PC-3 (cell line): ENCODE measurements at regions not wholly inside any gene's neighbourhood (a gene's known extent, or its start where the extent isn't known, plus 50 kb on each side); places are given as distances from the start of the nearest gene placed in this dataset.

Experiments
- ATAC-seq: fragments of 200-7000 bp; cut with Tn5 transposase; 2 replicates; pipeline ENCODE4 v1.9.1; 2020; ENCODE audit warnings: mild to moderate bottlenecking, moderate library complexity
- BruUV-seq: library from RNA; stranded (reverse); fragments of 400-500 nt; replicated peaks from 2 replicates; lab custom pipeline; 2021; lab: Mats Ljungman, UMichigan
- CTCF ChIA-PET: fragments of 300-600 bp; sonication (Branson Sonifier 250); formaldehyde crosslinking; loops from one replicate; lab custom pipeline; 2022; ENCODE audit warnings: antibody characterized with exemption; lab: Charles Lee
- POLR2A ChIA-PET: fragments of 300-600 bp; sonication (Branson Sonifier 250); formaldehyde crosslinking; loops from one replicate; lab custom pipeline; 2022; ENCODE audit warnings: antibody characterized with exemption; ENCODE audit not compliant: unreplicated experiment; lab: Charles Lee
- DNase-seq: peaks from one replicate; pipeline ENCODE4 v3.0.0-alpha.2; 2015
- H2AFZ ChIP-seq: fragments of 300-600 bp; sonication (generic); 2 replicates; pipeline ENCODE4 v1.6.0; 2016; ENCODE audit warnings: antibody characterized with exemption, low read length
- H3F3A ChIP-seq: fragments of 300-600 bp; sonication (generic); one replicate; pipeline ENCODE4 v1.6.0; 2017; ENCODE audit warnings: antibody characterized with exemption, low read length, control low read depth, mild to moderate bottlenecking; ENCODE audit not compliant: unreplicated experiment
- H3K27ac ChIP-seq: fragments of 300-600 bp; sonication (generic); 2 replicates; pipeline ENCODE4 v1.5.1; 2016; ENCODE audit warnings: mild to moderate bottlenecking, low read length
- H3K27me3 ChIP-seq: fragments of 300-600 bp; sonication (generic); 2 replicates; pipeline ENCODE4 v1.6.1; 2016; ENCODE audit warnings: low read length, mixed read lengths
- H3K36me3 ChIP-seq: fragments of 300-600 bp; sonication (generic); 2 replicates; pipeline ENCODE4 v1.6.1; 2016; ENCODE audit warnings: low read depth, mixed run types, low read length, mixed read lengths
- H3K4me1 ChIP-seq: fragments of 300-600 bp; sonication (generic); 2 replicates; pipeline ENCODE4 v1.5.1; 2016; ENCODE audit warnings: low read length; ENCODE audit not compliant: insufficient read depth
- H3K4me2 ChIP-seq: fragments of 300-600 bp; sonication (generic); 2 replicates; pipeline ENCODE4 v1.6.0; 2016; ENCODE audit warnings: low read length
- H3K4me3 ChIP-seq: fragments of 300-600 bp; sonication (generic); 2 replicates; pipeline ENCODE4 v1.5.1; 2016; ENCODE audit warnings: mild to moderate bottlenecking, low read length, mixed read lengths
- H3K79me2 ChIP-seq: fragments of 300-600 bp; sonication (generic); 2 replicates; pipeline ENCODE4 v1.6.1; 2017; ENCODE audit warnings: low read length, mixed read lengths
- H3K9ac ChIP-seq: fragments of 300-600 bp; sonication (generic); 2 replicates; pipeline ENCODE4 v1.6.0; 2016; ENCODE audit warnings: mild to moderate bottlenecking, low read length
- H3K9me2 ChIP-seq: fragments of 300-600 bp; sonication (generic); replicated peaks from 2 replicates; pipeline ENCODE4 v1.6.1; 2016; ENCODE audit warnings: mixed run types, low read length, mixed read lengths
- H3K9me3 ChIP-seq: fragments of 300-600 bp; sonication (generic); 2 replicates; pipeline ENCODE4 v1.6.1; 2016; ENCODE audit warnings: low read length, mixed read lengths
- H4K20me1 ChIP-seq: fragments of 300-600 bp; sonication (generic); 2 replicates; pipeline ENCODE4 v1.6.1; 2016; ENCODE audit warnings: low read length, mixed read lengths
- EZH2 ChIP-seq: fragments of 300-600 bp; sonication (generic); IDR thresholded peaks from one replicate; pipeline ENCODE4 v1.6.1; 2017; ENCODE audit warnings: antibody characterized with exemption, mild to moderate bottlenecking, low read length; ENCODE audit not compliant: unreplicated experiment
- EZH2phosphoT487 ChIP-seq: fragments of 300-600 bp; sonication (generic); IDR thresholded peaks from 2 replicates; pipeline ENCODE4 v1.6.1; 2018; ENCODE audit warnings: mild to moderate bottlenecking, antibody characterized with exemption, low read length, borderline replicate concordance
- intact Hi-C: fragments of 100-400 bp; cut with micrococcal nuclease; formaldehyde crosslinking; loops from 2 replicates; pipeline ENCODE4 v1.9.0; 2023
- TF ChIP-seq, protein P1 (sequence below): fragments of 300-600 bp; sonication (generic); conservative IDR thresholded peaks from 2 replicates; pipeline ENCODE4 v1.5.1; 2017; ENCODE audit warnings: antibody characterized with exemption, low read depth, mild to moderate bottlenecking, low read length

DNA sequence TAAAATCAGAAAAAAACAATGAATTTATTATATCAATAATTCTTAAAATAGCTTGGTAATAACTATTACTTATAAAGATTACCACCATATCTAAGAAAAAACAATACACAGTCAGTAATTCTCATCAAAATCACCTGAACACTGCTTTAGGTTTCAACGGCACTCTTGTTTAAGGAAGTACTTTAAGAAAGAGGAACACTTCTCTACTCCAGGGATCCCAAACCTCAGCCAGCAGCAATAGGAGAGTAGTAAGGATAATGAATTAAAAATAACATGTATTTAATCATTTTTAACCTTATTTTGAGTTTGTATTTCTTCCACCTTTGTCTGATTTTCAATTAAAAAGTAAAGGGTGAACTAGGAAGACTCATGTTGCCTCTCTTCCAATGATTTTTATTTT, 494.0 kb upstream of the NR2F2 start:
- Histone ChIP-seq H3K36me3 (no peaks in the 10 kb centered on the region), H4K20me1 (no peaks in the 10 kb centered on the region), H3K27ac (no peak overlapping the region), H3K9ac (no peak overlapping the region), H3F3A (no peaks in the 10 kb centered on the region), H3K4me1 (no peaks in the 10 kb centered on the region), H3K79me2 (no peaks in the 10 kb centered on the region), H3K9me3 (no peaks in the 10 kb centered on the region), H3K4me3 (no peak overlapping the region), H2AFZ (no peak overlapping the region), H3K27me3 (no peaks in the 10 kb centered on the region), H3K4me2 (no peak overlapping the region), H3K9me2 (no peaks in the 10 kb centered on the region)
- no peak for DNase-seq
- ChIA-PET POLR2A (no interaction called here), CTCF (no interaction called here)
- TF ChIP-seq, protein P1, sequence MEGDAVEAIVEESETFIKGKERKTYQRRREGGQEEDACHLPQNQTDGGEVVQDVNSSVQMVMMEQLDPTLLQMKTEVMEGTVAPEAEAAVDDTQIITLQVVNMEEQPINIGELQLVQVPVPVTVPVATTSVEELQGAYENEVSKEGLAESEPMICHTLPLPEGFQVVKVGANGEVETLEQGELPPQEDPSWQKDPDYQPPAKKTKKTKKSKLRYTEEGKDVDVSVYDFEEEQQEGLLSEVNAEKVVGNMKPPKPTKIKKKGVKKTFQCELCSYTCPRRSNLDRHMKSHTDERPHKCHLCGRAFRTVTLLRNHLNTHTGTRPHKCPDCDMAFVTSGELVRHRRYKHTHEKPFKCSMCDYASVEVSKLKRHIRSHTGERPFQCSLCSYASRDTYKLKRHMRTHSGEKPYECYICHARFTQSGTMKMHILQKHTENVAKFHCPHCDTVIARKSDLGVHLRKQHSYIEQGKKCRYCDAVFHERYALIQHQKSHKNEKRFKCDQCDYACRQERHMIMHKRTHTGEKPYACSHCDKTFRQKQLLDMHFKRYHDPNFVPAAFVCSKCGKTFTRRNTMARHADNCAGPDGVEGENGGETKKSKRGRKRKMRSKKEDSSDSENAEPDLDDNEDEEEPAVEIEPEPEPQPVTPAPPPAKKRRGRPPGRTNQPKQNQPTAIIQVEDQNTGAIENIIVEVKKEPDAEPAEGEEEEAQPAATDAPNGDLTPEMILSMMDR, result no peak
- TF ChIP-seq EZH2phosphoT487, result no peak
- TF ChIP-seq EZH2, result no peak
- ATAC-seq, result no peak
- no TSS peak for BruUV-seq
- intact Hi-C loops, result no loop called here

DNA sequence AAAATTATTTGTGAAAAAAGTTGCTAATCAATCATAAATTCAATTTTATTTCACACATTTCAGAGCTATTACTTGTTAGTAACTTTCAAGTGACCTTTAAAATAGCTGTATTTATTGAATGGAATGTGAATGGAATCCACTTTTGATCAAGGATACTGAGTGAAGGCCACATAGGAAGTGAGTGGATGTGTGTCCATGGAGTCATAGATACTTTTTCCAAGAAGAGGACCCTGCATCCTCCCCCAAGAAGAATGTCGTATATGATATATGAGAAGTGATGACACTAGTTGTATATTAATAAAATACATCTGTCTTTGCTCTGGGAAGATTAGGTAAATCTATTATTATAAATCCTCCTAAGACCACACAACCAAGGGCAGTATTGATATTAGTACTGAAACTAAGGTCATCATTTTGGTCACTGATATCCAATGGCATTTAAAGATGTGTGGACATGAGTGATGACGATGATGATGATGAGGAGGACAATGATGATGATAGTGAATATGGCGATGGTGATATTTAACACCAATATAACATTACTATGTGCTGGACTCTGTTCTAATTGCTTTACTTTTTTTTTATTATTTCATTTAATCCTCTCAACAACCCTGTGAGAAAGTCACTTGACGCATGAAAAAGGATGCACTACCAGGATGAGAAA, 493.0 kb upstream of the NR2F2 start:
- BruUV-seq, result no TSS peak

DNA sequence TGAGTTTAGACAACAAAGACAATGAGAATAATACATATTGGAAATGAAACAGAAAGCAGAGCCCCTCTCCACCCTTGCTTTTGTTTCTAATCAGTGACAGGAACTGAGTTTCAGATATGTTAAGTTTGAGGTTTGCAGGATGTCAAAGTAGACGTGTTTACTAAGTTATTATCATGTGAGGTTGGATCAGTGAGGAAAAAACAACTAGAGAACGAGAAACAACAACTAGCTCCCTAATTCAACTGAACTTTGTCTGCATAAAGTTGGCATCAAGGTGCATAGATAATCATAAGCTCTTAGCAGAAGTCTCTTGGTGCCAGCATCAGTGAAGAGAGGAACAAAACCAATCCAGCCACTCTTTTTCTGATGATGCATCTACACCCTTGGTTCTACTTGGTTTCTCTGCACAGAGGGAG, 491.1 kb upstream of the NR2F2 start:
- Histone ChIP-seq H4K20me1 (no peaks in the 10 kb centered on the region), H3K4me2 (no peak overlapping the region), H2AFZ (no peak overlapping the region), H3K27ac (no peak overlapping the region), H3K4me3 (no peak overlapping the region), H3K36me3 (no peaks in the 10 kb centered on the region), H3K9me3 (no peaks in the 10 kb centered on the region), H3F3A (no peaks in the 10 kb centered on the region), H3K4me1 (no peaks in the 10 kb centered on the region), H3K9me2 (no peaks in the 10 kb centered on the region), H3K27me3 (no peaks in the 10 kb centered on the region), H3K79me2 (no peaks in the 10 kb centered on the region), H3K9ac (no peak overlapping the region)
- ATAC-seq (no peak), DNase-seq (no peak)
- intact Hi-C loops, result no loop called here
- no TSS peak for BruUV-seq
- TF ChIP-seq EZH2phosphoT487, result no peak
- TF ChIP-seq, protein P1, result no peak
- no peak for TF ChIP-seq EZH2
- CTCF ChIA-PET, result no interaction called here
- POLR2A ChIA-PET, result no interaction called here

More for the DNA sequence above, 493.0 kb upstream of the NR2F2 start:
- Histone ChIP-seq H3K4me2 (no peak overlapping the region), H3K27me3 (no peaks in the 10 kb centered on the region), H3K4me1 (no peaks in the 10 kb centered on the region), H3K4me3 (no peak overlapping the region), H3K9ac (no peak overlapping the region), H4K20me1 (no peaks in the 10 kb centered on the region), H3K9me3 (no peaks in the 10 kb centered on the region), H3K36me3 (no peaks in the 10 kb centered on the region), H3F3A (no peaks in the 10 kb centered on the region), H3K79me2 (no peaks in the 10 kb centered on the region), H3K9me2 (no peaks in the 10 kb centered on the region), H3K27ac (no peak overlapping the region), H2AFZ (no peak overlapping the region)
- CTCF ChIA-PET, result no interaction called here
- intact Hi-C loops, result no loop called here
- TF ChIP-seq, protein P1, result no peak
- no peak for TF ChIP-seq EZH2
- no peak for TF ChIP-seq EZH2phosphoT487
- ATAC-seq, result no peak
- DNase-seq, result no peak
- POLR2A ChIA-PET, result no interaction called here
